Left kidney (tissue), 1 donor: ENCODE measurements at regions not wholly inside any gene's neighbourhood (a gene's known extent, or its start where the extent isn't known, plus 50 kb on each side); places are given as distances from the start of the nearest gene placed in this dataset.

Experiments used
- DNase-seq: peaks from one replicate; pipeline ENCODE4 v3.0.0-alpha.2; 2013

GRCh38 chr21:35895598-35895997 lies 164.7 kb downstream of the SETD4 start:
- no peak for DNase-seq

GRCh38 chr21:35893156-35893555 lies 167.2 kb downstream of the SETD4 start:
- DNase-seq = no peak

GRCh38 chr21:35886887-35887286 lies 173.4 kb downstream of the SETD4 start:
- DNase-seq = no peak

GRCh38 chr21:35885942-35886541 lies 174.3 kb downstream of the SETD4 start:
- no peak for DNase-seq

- DNase-seq = no peak
Observed at GRCh38 chr21:35882791-35883240, 177.5 kb downstream of the SETD4 start.

GRCh38 chr21:35873441-35873840 lies 186.9 kb downstream of the SETD4 start:
- DNase-seq = no peak

- no peak for DNase-seq
Observed at GRCh38 chr21:35871906-35872305, 188.4 kb downstream of the SETD4 start.

GRCh38 chr21:35868869-35869223 lies 191.5 kb downstream of the SETD4 start:
- no peak for DNase-seq

- no peak for DNase-seq
Observed at GRCh38 chr21:35868005-35868868, 192.1 kb downstream of the SETD4 start.

- no peak for DNase-seq
Observed at GRCh38 chr21:35864039-35864438, 196.3 kb downstream of the SETD4 start.

- DNase-seq = no peak
Observed at GRCh38 chr21:35862969-35863368, 197.4 kb downstream of the SETD4 start.

- DNase-seq = no peak
Observed at GRCh38 chr21:35861661-35862060, 198.7 kb downstream of the SETD4 start.

GRCh38 chr21:35860189-35860869 lies 200.0 kb downstream of the SETD4 start:
- no peak for DNase-seq

- no peak for DNase-seq
Observed at GRCh38 chr21:35859677-35860076, 200.6 kb downstream of the SETD4 start.

- no peak for DNase-seq
Observed at GRCh38 chr21:35857095-35857494, 203.2 kb downstream of the SETD4 start.

- no peak for DNase-seq
Observed at GRCh38 chr21:35855484-35855883, 204.8 kb downstream of the SETD4 start.

GRCh38 chr21:35854281-35854680 lies 206.0 kb downstream of the SETD4 start:
- no peak for DNase-seq

- DNase-seq = no peak
Observed at GRCh38 chr21:35853321-35854239, 206.7 kb downstream of the SETD4 start.

- no peak for DNase-seq
Observed at GRCh38 chr21:35852820-35853219, 207.5 kb downstream of the SETD4 start.

- no peak for DNase-seq
Observed at GRCh38 chr21:35850542-35851103, 209.7 kb downstream of the SETD4 start.

GRCh38 chr21:35850029-35850428 lies 210.3 kb downstream of the SETD4 start:
- DNase-seq = no peak

- DNase-seq = no peak
Observed at GRCh38 chr21:35849144-35849543, 211.2 kb downstream of the SETD4 start.
